GM12878 (cell line): ENCODE measurements at regions not wholly inside any gene's neighbourhood (a gene's known extent, or its start where the extent isn't known, plus 50 kb on each side); places are given as distances from the start of the nearest gene placed in this dataset.

Source experiments
- ATAC-seq: fragments of 200-7000 bp; cut with Tn5 transposase; 3 replicates; pipeline ENCODE4 v1.9.1; 2020; ENCODE audit warnings: mild to moderate bottlenecking, moderate library complexity
- BruUV-seq: library from RNA; stranded (reverse); fragments of 400-500 nt; replicated peaks from 2 replicates; lab custom pipeline; 2021; lab: Mats Ljungman, UMichigan
- CTCF ChIA-PET: fragments of 300-600 bp; sonication (Branson Sonifier 250); formaldehyde crosslinking; extraction: SDS; loops from one replicate; lab custom pipeline; 2021; ENCODE audit warnings: inconsistent platforms; lab: Yijun Ruan, JAX
- POLR2A ChIA-PET: fragments of 350-600 bp; formaldehyde crosslinking; extraction: SDS; loops from one replicate; lab custom pipeline; 2021; ENCODE audit warnings: inconsistent platforms; lab: Charles Lee
- RAD21 ChIA-PET: fragments of 300-600 bp; sonication (Branson Sonifier 250); formaldehyde crosslinking; loops from one replicate; lab custom pipeline; 2023; ENCODE audit warnings: antibody characterized with exemption; ENCODE audit not compliant: unreplicated experiment; lab: Charles Lee
- SMC1A ChIA-PET: fragments of 300-600 bp; sonication (Branson Sonifier 250); formaldehyde crosslinking; loops from one replicate; lab custom pipeline; 2023; ENCODE audit not compliant: unreplicated experiment, uncharacterized antibody; lab: Charles Lee
- DNase-seq: peaks from one replicate; pipeline ENCODE4 v3.0.0-alpha.2; 2011; ENCODE audit warnings: low read depth, low spot score
- FAIRE-seq: peaks from 3 replicates; lab custom pipeline; 2011; peaks lifted over from hg19 to GRCh38; lab: Jason Lieb, UNC
- H2AFZ ChIP-seq: 2 replicates; pipeline ENCODE4 v1.6.0; 2011; ENCODE audit warnings: low read depth, low read length, control low read depth; ENCODE audit not compliant: control insufficient read depth
- H3K27ac ChIP-seq: 2 replicates; pipeline ENCODE4 v1.5.1; 2011; ENCODE audit warnings: control low read depth; ENCODE audit not compliant: control insufficient read depth, insufficient read depth
- H3K27me3 ChIP-seq, 2 experiments: replicated peaks in 1 of 2; 2 replicates each; pipeline versions ENCODE4 v1.6.0 to v1.6.1; 2011; ENCODE audit warnings: low read length in 1 of 2; ENCODE audit not compliant: control insufficient read depth in 2 of 2, insufficient read depth in 2 of 2
- H3K36me3 ChIP-seq, 2 experiments: 2 replicates each; pipeline ENCODE4 v1.5.1; 2011; ENCODE audit warnings: low read length in 1 of 2; ENCODE audit not compliant: control insufficient read depth in 2 of 2, insufficient read depth in 2 of 2
- H3K4me1 ChIP-seq: 2 replicates; pipeline ENCODE4 v1.6.1; 2011; ENCODE audit warnings: mild to moderate bottlenecking, low read length, moderate library complexity, mixed read lengths; ENCODE audit not compliant: control insufficient read depth, insufficient read depth
- H3K4me2 ChIP-seq: 2 replicates; pipeline ENCODE4 v1.6.0; 2011; ENCODE audit warnings: control low read depth; ENCODE audit not compliant: control insufficient read depth, insufficient read depth
- H3K4me3 ChIP-seq: fragments of 200-600 bp; sonication (generic); 2 replicates; pipeline ENCODE4 v1.5.1; 2016
- H3K79me2 ChIP-seq: 2 replicates; pipeline ENCODE4 v1.6.0; 2011; ENCODE audit warnings: low read length; ENCODE audit not compliant: control insufficient read depth, insufficient read depth
- H3K9ac ChIP-seq: 2 replicates; pipeline ENCODE4 v1.8.0; 2011; ENCODE audit warnings: low read length, control low read depth, mixed read lengths; ENCODE audit not compliant: control insufficient read depth, insufficient read depth
- H3K9me3 ChIP-seq: replicated peaks from 3 replicates; pipeline ENCODE4 v1.5.1; 2011; ENCODE audit warnings: mild to moderate bottlenecking, low read length; ENCODE audit not compliant: control insufficient read depth, insufficient read depth
- H4K20me1 ChIP-seq: 2 replicates; pipeline ENCODE4 v1.6.0; 2011; ENCODE audit not compliant: control insufficient read depth, insufficient read depth
- CBFB ChIP-seq: IDR thresholded peaks from 2 replicates; pipeline ENCODE4 v1.6.1; 2016; ENCODE audit warnings: antibody characterized with exemption, low read depth
- CBX5 ChIP-seq: sonication (generic); IDR thresholded peaks from 2 replicates; pipeline ENCODE4 v1.6.1; 2016; ENCODE audit warnings: low read depth, moderate library complexity, mild to moderate bottlenecking, inconsistent platforms
- CREM ChIP-seq: IDR thresholded peaks from 2 replicates; pipeline ENCODE4 v1.6.1; 2014; ENCODE audit warnings: antibody characterized with exemption, low read depth
- HCFC1 ChIP-seq: fragments of 150-350 bp; IDR thresholded peaks from 2 replicates; pipeline ENCODE4 v1.6.1; 2014; ENCODE audit warnings: low read length
- JUNB ChIP-seq: IDR thresholded peaks from 2 replicates; pipeline ENCODE4 v1.6.1; 2016; ENCODE audit warnings: antibody characterized with exemption, mild to moderate bottlenecking
- KAT2A ChIP-seq: conservative IDR thresholded peaks from 2 replicates; pipeline ENCODE4 v1.6.1; 2011; ENCODE audit warnings: low read depth, low read length; ENCODE audit not compliant: control insufficient read depth
- MAX ChIP-seq: IDR thresholded peaks from 2 replicates; pipeline ENCODE4 v1.6.1; 2012; ENCODE audit warnings: low read depth, low read length, improper control_type of control experiment
- NFYA ChIP-seq: IDR thresholded peaks from 2 replicates; pipeline ENCODE4 v1.6.1; 2011; ENCODE audit warnings: low read depth, mild to moderate bottlenecking, low read length, improper control_type of control experiment, borderline replicate concordance
- POLR2AphosphoS5 ChIP-seq: IDR thresholded peaks from 2 replicates; pipeline ENCODE4 v1.6.1; 2011; ENCODE audit warnings: mild to moderate bottlenecking, low read length, inconsistent platforms
- WGBS: methylation state at CpG from one replicate; pipeline ENCODE4 v1.1.6; 2016; ENCODE audit warnings: low lambda C conversion rate; ENCODE audit not compliant: insufficient replicate concordance, insufficient coverage; ENCODE audit errors: missing lambda C conversion rate; 5-methylcytosine and 5-hydroxymethylcytosine counted together
- in situ Hi-C: fragments of 300-500 bp; cut with MboI; formaldehyde crosslinking; loops from 9 replicates; pipeline ENCODE4 v1.14.3; 2018; ENCODE audit warnings: mixed read lengths
- intact Hi-C: fragments of 100-400 bp; cut with micrococcal nuclease; formaldehyde crosslinking; loops from one replicate; pipeline ENCODE4 v1.14.2; 2022; ENCODE audit not compliant: unreplicated experiment

- POLR2A ChIA-PET = no interaction called here
- no peak for ATAC-seq
- no TSS peak for BruUV-seq
Observed at GRCh38 chr14:80264702-80265101, 53.4 kb upstream of the DIO2 start.

More at GRCh38 chr14:80264702-80265101, 53.4 kb upstream of the DIO2 start:
- Histone ChIP-seq H3K4me3 (no peak overlapping the region), H3K4me2 (no peak overlapping the region), H2AFZ (no peak overlapping the region), H4K20me1 (no peaks in the 10 kb centered on the region), H3K27me3 (no peaks in the 10 kb centered on the region), H3K79me2 (no peaks in the 10 kb centered on the region), H3K27ac (no peak overlapping the region), H3K4me1 (no peaks in the 10 kb centered on the region)
- CTCF ChIA-PET = no interaction called here
- WGBS = 39% methylated on average over 3 of the region's 3 CpGs
- no peak for DNase-seq
- FAIRE-seq = no peak
- RAD21 ChIA-PET = no interaction called here
- TF ChIP-seq JUNB (no peak), POLR2AphosphoS5 (no peak), CBFB (no peak), HCFC1 (no peak), MAX (no peak), NFYA (no peak), KAT2A (no peak), CREM (no peak), CBX5 (no peak)
- TF ChIP-seq, all 136 proteins: peak for 0
- intact Hi-C loops (no loop called here), in situ Hi-C loops (no loop called here)
- H3K9me3 ChIP-seq = no peaks in the 10 kb centered on the region
- H3K36me3 ChIP-seq = no peaks in the 10 kb centered on the region
- no peak overlapping the region for H3K9ac ChIP-seq
- SMC1A ChIA-PET = no interaction called here
